ENCODE measurements at regions not wholly inside any gene's neighbourhood (a gene's known extent, or its start where the extent isn't known, plus 50 kb on each side); places are given as distances from the start of the nearest gene placed in this dataset.

DNA sequence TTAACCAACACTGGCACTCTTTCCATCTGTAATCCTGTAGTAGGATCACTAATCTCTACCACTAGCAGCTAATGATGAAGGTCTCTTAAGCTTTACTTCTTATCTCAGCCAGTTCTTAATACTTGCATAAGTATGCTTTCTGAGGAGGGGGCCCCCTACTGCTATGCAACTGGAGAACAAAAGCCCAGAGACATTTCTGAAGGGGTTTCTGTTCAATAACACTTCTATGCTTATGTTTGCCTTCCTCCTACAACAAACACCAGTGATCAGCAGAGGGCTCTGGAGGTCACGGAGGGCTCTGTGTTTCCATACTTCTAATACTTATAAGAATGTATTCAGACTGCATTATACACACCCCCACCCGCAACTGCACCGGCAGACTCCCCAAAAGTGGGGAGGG lies 215.8 kb downstream of the BARHL2 start:
- no peak overlapping the region for H3K27ac ChIP-seq
- no peaks in the 10 kb centered on the region for H3K9me3 ChIP-seq
- intact Hi-C loops (cut with DNase I), result no loop called here
- ATAC-seq (no peak), DNase-seq (no peak)
- no peak overlapping the region for H3K4me3 ChIP-seq
- no peaks in the 10 kb centered on the region for H3K27me3 ChIP-seq
- no peaks in the 10 kb centered on the region for H3K4me1 ChIP-seq
- TF ChIP-seq, protein P1, sequence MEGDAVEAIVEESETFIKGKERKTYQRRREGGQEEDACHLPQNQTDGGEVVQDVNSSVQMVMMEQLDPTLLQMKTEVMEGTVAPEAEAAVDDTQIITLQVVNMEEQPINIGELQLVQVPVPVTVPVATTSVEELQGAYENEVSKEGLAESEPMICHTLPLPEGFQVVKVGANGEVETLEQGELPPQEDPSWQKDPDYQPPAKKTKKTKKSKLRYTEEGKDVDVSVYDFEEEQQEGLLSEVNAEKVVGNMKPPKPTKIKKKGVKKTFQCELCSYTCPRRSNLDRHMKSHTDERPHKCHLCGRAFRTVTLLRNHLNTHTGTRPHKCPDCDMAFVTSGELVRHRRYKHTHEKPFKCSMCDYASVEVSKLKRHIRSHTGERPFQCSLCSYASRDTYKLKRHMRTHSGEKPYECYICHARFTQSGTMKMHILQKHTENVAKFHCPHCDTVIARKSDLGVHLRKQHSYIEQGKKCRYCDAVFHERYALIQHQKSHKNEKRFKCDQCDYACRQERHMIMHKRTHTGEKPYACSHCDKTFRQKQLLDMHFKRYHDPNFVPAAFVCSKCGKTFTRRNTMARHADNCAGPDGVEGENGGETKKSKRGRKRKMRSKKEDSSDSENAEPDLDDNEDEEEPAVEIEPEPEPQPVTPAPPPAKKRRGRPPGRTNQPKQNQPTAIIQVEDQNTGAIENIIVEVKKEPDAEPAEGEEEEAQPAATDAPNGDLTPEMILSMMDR (IDR thresholded peaks at IDR 0.05), result no peak
- TF ChIP-seq POLR2A (IDR thresholded peaks at IDR 0.05), result no peak
- no peaks in the 10 kb centered on the region for H3K36me3 ChIP-seq (replicated peaks in 1 of 2; ENCODE audit: insufficient read depth in 1 of 2, low read depth in 2 of 2)
- WGBS, 2 donors, result 9 to 21% methylated on average over 3 of the region's 3 CpGs

DNA sequence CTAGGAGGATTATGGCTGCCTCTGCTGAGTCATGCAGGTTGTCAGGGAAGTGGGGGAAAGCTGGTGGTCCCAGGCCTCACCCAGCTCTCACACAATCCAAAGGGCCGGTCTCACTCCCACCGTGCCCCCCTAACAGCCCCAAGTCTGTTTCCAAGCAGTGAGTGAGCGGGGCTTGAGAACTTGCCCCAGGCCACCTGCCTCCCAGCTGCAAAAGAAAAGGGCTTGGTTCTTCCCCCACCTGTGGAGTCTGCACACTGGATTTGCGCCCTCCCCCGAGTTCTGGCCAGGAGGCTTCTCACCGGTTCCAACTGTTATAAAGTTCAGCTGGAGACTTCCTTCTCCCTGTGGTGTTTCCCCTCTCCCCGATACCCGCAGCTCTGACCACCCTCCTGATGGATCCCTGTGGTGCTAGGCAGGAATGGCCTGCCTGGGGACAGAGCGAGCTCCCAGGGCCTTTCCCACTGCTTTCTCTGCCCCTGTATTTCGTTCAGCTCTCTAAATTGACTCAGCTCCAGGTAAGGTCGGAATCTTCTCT lies 222.3 kb downstream of the BARHL2 start:
- Histone ChIP-seq H3K27me3 (no peaks in the 10 kb centered on the region), H3K4me1 (no peaks in the 10 kb centered on the region), H3K27ac (no peak overlapping the region), H3K9me3 (no peaks in the 10 kb centered on the region), H3K4me3 (no peak overlapping the region), H3K36me3 (replicated peaks in 1 of 2; ENCODE audit: insufficient read depth in 1 of 2, low read depth in 2 of 2) (no peaks in the 10 kb centered on the region)
- intact Hi-C loops (cut with DNase I), result no loop called here
- WGBS, 2 donors, result 53 to 73% methylated on average over 10 to 11 of the region's 11 CpGs
- no peak for ATAC-seq
- TF ChIP-seq, protein P1 (IDR thresholded peaks at IDR 0.05), result no peak
- TF ChIP-seq POLR2A (IDR thresholded peaks at IDR 0.05), result no peak
- DNase-seq, result no peak

DNA sequence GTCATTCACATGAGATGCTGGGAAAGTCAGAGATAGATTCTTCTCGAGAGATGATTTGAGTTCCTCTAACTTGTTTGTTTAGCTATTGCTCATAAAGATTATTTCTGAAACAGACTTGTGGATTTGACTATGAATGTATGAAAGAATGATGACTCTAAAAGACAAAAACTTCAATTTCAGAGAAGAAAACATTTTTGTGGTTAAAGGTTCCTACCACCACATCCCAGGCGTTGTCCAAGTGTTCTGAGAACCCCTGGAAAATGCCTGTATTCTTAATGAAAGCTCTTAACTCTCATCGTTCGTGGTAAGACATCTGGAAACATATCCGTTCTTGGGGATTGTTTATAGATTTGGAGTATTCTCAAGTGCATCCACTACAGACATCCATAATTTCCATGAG lies 228.7 kb downstream of the BARHL2 start:
- WGBS, 2 donors, result 56 to 60% methylated on average over 5 of the region's 5 CpGs

DNA sequence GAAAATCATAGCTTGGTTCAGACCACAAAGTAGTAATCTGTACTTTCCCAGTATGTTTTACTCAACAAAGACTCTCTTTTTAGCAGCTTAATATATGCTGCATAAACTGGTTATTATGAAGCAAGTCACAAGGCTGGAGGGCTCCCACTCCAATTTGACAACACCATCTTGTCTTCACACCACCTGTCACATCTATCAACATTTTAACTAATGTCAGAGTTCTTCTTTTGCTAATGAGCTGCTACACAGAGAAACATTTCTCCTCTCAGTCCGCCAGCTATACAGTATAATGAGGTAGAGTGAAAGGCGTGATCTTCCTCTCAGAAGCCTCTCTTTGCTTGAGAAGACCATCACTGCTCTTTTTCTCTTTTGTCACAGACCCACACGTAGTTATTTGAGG lies 230.1 kb downstream of the BARHL2 start:
- WGBS, 2 donors, result 45 to 53% methylated on average over 3 of the region's 3 CpGs
- DNase-seq (no peak), ATAC-seq (no peak)
- intact Hi-C loops (cut with DNase I), result no loop called here
- Histone ChIP-seq H3K36me3 (replicated peaks in 1 of 2; ENCODE audit: insufficient read depth in 1 of 2, low read depth in 2 of 2) (no peaks in the 10 kb centered on the region), H3K27ac (no peak overlapping the region), H3K4me3 (no peak overlapping the region), H3K27me3 (no peaks in the 10 kb centered on the region), H3K9me3 (no peaks in the 10 kb centered on the region), H3K4me1 (no peaks in the 10 kb centered on the region)
- TF ChIP-seq, protein P1 (IDR thresholded peaks at IDR 0.05), result no peak
- no peak for TF ChIP-seq POLR2A (IDR thresholded peaks at IDR 0.05)

More for the DNA sequence above, 228.7 kb downstream of the BARHL2 start:
- Histone ChIP-seq H3K36me3 (replicated peaks in 1 of 2; ENCODE audit: insufficient read depth in 1 of 2, low read depth in 2 of 2) (no peaks in the 10 kb centered on the region), H3K27ac (no peak overlapping the region), H3K4me3 (no peak overlapping the region), H3K4me1 (no peaks in the 10 kb centered on the region), H3K9me3 (no peaks in the 10 kb centered on the region), H3K27me3 (no peaks in the 10 kb centered on the region)
- intact Hi-C loops (cut with DNase I), result no loop called here
- ATAC-seq (no peak), DNase-seq (no peak)
- TF ChIP-seq, protein P1 (IDR thresholded peaks at IDR 0.05), result no peak
- TF ChIP-seq POLR2A (IDR thresholded peaks at IDR 0.05), result no peak

DNA sequence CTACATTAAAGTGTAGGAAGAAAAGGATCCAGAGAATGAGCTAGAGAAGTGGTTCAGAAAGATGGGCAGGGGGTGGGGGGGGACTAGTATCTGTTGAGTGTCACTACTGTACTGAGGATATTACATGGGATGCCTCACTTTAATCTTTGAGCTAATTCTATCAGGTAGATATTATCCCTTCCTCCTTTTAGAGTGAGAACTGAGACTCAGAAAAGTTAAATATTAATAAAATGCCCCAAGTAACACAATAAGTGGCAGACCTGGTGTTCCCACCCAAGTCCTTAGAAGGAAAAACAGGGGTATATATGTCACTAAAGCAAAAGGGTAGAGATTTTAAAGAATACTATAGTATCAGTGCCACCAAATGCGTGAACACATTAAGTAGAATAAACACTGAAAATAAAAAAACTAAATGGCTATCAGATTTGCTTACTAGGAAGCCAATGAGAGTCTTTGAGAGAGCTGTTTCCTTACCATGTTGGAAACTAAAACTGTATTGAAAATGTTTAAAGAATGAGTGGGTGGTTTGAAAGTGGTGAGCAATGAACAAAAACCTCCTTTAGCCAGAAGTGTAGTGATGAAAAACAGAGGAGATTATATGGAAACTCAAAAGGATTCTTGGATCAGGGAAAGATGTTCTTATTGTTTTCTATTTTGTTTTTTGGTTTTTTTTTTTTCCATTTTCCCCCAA lies 230.8 kb downstream of the BARHL2 start:
- Histone ChIP-seq H3K36me3 (replicated peaks in 1 of 2; ENCODE audit: insufficient read depth in 1 of 2, low read depth in 2 of 2) (no peaks in the 10 kb centered on the region), H3K27ac (no peak overlapping the region), H3K9me3 (no peaks in the 10 kb centered on the region), H3K4me1 (no peaks in the 10 kb centered on the region), H3K4me3 (no peak overlapping the region), H3K27me3 (no peaks in the 10 kb centered on the region)
- DNase-seq, result no peak
- no peak for ATAC-seq
- TF ChIP-seq, protein P1 (IDR thresholded peaks at IDR 0.05), result no peak
- no peak for TF ChIP-seq POLR2A (IDR thresholded peaks at IDR 0.05)
- intact Hi-C loops (cut with DNase I), result no loop called here
- WGBS, 2 donors, result 63 to 67% methylated on average over 1 of the region's 1 CpG
